Activated CD8-positive, alpha-beta memory T cell treated with anti-CD3 and anti-CD28 coated beads for 1 hour (primary cell): ENCODE measurements at regions not wholly inside any gene's neighbourhood (a gene's known extent, or its start where the extent isn't known, plus 50 kb on each side); places are given as distances from the start of the nearest gene placed in this dataset.
"Not testable (repeated sequence)": the region's sequence is repeated elsewhere in the genome, so short reads cannot be mapped to it uniquely, and the experiment has no call there.

Source experiments
- DNase-seq, 2 donors: peaks; one replicate each; pipeline ENCODE4 v3.0.0-alpha.2; 2020; ENCODE audit warnings: low read depth in 1 of 2; ENCODE audit errors: extremely low read depth in 1 of 2

- no peak for DNase-seq
These were observed 152.8 kb downstream of the CYSLTR2 start for GRCh38 chr13:48806522-48806921.

- DNase-seq: no peak
These were observed 155.0 kb downstream of the CYSLTR2 start for GRCh38 chr13:48808683-48809082.

- no peak for DNase-seq
These were observed 156.3 kb downstream of the CYSLTR2 start for GRCh38 chr13:48810013-48810412.

- no peak for DNase-seq
These were observed 159.8 kb downstream of the CYSLTR2 start for GRCh38 chr13:48813518-48813917.

GRCh38 chr13:48816700-48817099 is 159.0 kb upstream of the FNDC3A start:
- DNase-seq: no peak

GRCh38 chr13:48817166-48817802 is 158.4 kb upstream of the FNDC3A start:
- DNase-seq: no peak

GRCh38 chr13:48818495-48819356 is 157.0 kb upstream of the FNDC3A start:
- DNase-seq: no peak

- DNase-seq: no peak
These were observed 156.3 kb upstream of the FNDC3A start for GRCh38 chr13:48819376-48819775.

- DNase-seq: no peak
These were observed 155.8 kb upstream of the FNDC3A start for GRCh38 chr13:48819899-48820298.

GRCh38 chr13:48823526-48823925 is 152.2 kb upstream of the FNDC3A start:
- not testable (repeated sequence) for DNase-seq

GRCh38 chr13:48826039-48826438 is 149.7 kb upstream of the FNDC3A start:
- no peak for DNase-seq

GRCh38 chr13:48826922-48827454 is 148.7 kb upstream of the FNDC3A start:
- DNase-seq: not testable (repeated sequence)

GRCh38 chr13:48827709-48828108 is 148.0 kb upstream of the FNDC3A start:
- no peak for DNase-seq

- no peak for DNase-seq
These were observed 146.7 kb upstream of the FNDC3A start for GRCh38 chr13:48828962-48829411.

- DNase-seq: no peak
These were observed 146.2 kb upstream of the FNDC3A start for GRCh38 chr13:48829536-48829935.

GRCh38 chr13:48831248-48831647 is 144.5 kb upstream of the FNDC3A start:
- no peak for DNase-seq

GRCh38 chr13:48833412-48833811 is 142.3 kb upstream of the FNDC3A start:
- DNase-seq: no peak

GRCh38 chr13:48835326-48835725 is 140.4 kb upstream of the FNDC3A start:
- not testable (repeated sequence) for DNase-seq

- DNase-seq: no peak
These were observed 137.3 kb upstream of the FNDC3A start for GRCh38 chr13:48838193-48838973.

GRCh38 chr13:48839171-48839570 is 136.5 kb upstream of the FNDC3A start:
- no peak for DNase-seq

GRCh38 chr13:48840366-48840765 is 135.3 kb upstream of the FNDC3A start:
- DNase-seq: no peak
